HFFc6 (cell line): ENCODE measurements at regions not wholly inside any gene's neighbourhood (a gene's known extent, or its start where the extent isn't known, plus 50 kb on each side); places are given as distances from the start of the nearest gene placed in this dataset.
"Not testable (repeated sequence)": the region's sequence is repeated elsewhere in the genome, so short reads cannot be mapped to it uniquely, and the experiment has no call there.

ENCODE experiments used
- DNase-seq: peaks from one replicate; pipeline ENCODE4 v3.0.0-alpha.2; 2018
- H3K27ac Mint-ChIP-seq: 2 replicates; pipeline ENCODE4 v1.8.0; 2020; ENCODE audit warnings: mild to moderate bottlenecking, mixed read lengths
- H3K27me3 Mint-ChIP-seq: 2 replicates; pipeline ENCODE4 v1.8.0; 2021; ENCODE audit warnings: mild to moderate bottlenecking, moderate library complexity, mixed read lengths; ENCODE audit not compliant: insufficient read depth
- H3K36me3 Mint-ChIP-seq: 2 replicates; pipeline ENCODE4 v1.8.0; 2021; ENCODE audit warnings: low read depth, mixed read lengths
- H3K4me1 Mint-ChIP-seq: 2 replicates; pipeline ENCODE4 v1.8.0; 2020; ENCODE audit warnings: low read depth, mixed read lengths
- H3K4me3 Mint-ChIP-seq: 2 replicates; pipeline ENCODE4 v1.8.0; 2020; ENCODE audit warnings: mild to moderate bottlenecking, moderate library complexity, mixed read lengths
- H3K9me3 Mint-ChIP-seq: 2 replicates; pipeline ENCODE4 v1.8.0; 2020; ENCODE audit warnings: mild to moderate bottlenecking, mixed read lengths
- CTCF ChIP-seq: fragments of 200-600 bp; sonication (generic); IDR thresholded peaks from 2 replicates; pipeline ENCODE4 v1.5.0; 2021; ENCODE audit warnings: antibody characterized with exemption, mild to moderate bottlenecking

DNA sequence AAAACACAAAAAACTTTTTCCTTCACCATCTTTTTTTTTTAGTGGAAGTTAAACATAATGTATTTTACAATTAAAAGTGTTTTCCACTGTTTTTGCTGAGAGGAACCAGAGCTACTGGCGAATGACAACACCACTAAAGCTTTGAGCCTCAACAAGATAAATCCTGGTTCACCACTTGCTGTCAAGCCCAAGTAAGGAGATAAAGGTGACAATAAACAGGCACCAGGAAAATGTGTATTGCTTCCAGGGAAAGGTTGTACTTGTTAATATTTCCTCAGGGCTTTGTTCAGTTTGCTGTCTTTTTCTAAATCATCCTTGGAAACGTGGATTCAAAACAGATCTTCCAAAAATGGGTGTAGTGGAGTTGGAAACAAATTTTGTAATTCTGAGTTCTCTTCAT lies 109.9 kb upstream of the ANKRD30A start:
- peaks cover 41% of the 10 kb centered on the region for H3K9me3 Mint-ChIP-seq
- no peaks in the 10 kb centered on the region for H3K4me1 Mint-ChIP-seq
- no peak for DNase-seq
- H3K4me3 Mint-ChIP-seq: no peak overlapping the region
- H3K27me3 Mint-ChIP-seq: peaks cover 1% of the 10 kb centered on the region; the same call in 1 of the 2 replicates
- no peak overlapping the region for H3K27ac Mint-ChIP-seq
- no peaks in the 10 kb centered on the region for H3K36me3 Mint-ChIP-seq
- TF ChIP-seq CTCF: no peak

GRCh38 chr10:37010741-37011140 lies 114.7 kb upstream of the ANKRD30A start:
- H3K36me3 Mint-ChIP-seq: no peaks in the 10 kb centered on the region
- H3K9me3 Mint-ChIP-seq: peaks cover 47% of the 10 kb centered on the region
- H3K4me3 Mint-ChIP-seq: no peak overlapping the region
- no peak for TF ChIP-seq CTCF
- no peak overlapping the region for H3K27ac Mint-ChIP-seq
- peaks cover 1% of the 10 kb centered on the region; the same call in 1 of the 2 replicates for H3K27me3 Mint-ChIP-seq
- no peaks in the 10 kb centered on the region for H3K4me1 Mint-ChIP-seq
- no peak for DNase-seq

- not testable (repeated sequence) for H3K4me1 Mint-ChIP-seq, H3K27me3 Mint-ChIP-seq, H3K27ac Mint-ChIP-seq, DNase-seq, H3K36me3 Mint-ChIP-seq, H3K4me3 Mint-ChIP-seq
- H3K9me3 Mint-ChIP-seq: peaks cover 37% of the 10 kb centered on the region
These were observed 117.1 kb upstream of the ANKRD30A start for GRCh38 chr10:37008276-37008675.

DNA sequence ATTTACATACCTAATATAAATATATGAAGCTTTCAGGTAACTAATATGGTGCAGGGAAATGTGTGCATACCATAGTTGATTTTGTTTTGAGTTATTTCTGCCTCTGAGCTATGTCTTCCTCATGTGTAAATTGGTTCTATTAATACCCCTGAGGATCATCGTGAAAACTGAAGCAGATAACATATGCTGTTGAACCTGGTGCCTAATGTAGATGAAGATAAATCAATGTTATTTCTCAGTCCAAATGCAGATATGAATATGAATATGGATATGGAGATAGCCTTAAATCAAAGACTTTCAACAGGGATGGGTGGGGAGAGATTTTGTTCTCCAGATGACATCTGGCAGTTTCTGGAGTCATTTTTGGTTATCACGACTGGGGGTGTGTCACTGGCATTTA lies 122.3 kb upstream of the ANKRD30A start:
- DNase-seq: no peak
- Mint-ChIP-seq H3K27me3 (no peaks in the 10 kb centered on the region), H3K4me1 (no peaks in the 10 kb centered on the region), H3K27ac (no peak overlapping the region), H3K4me3 (no peak overlapping the region), H3K9me3 (peaks cover 26% of the 10 kb centered on the region), H3K36me3 (0 out of 2 replicates have a peak, but pooled peaks cover 3% of the 10 kb centered on the region)
- TF ChIP-seq CTCF: no peak

DNA sequence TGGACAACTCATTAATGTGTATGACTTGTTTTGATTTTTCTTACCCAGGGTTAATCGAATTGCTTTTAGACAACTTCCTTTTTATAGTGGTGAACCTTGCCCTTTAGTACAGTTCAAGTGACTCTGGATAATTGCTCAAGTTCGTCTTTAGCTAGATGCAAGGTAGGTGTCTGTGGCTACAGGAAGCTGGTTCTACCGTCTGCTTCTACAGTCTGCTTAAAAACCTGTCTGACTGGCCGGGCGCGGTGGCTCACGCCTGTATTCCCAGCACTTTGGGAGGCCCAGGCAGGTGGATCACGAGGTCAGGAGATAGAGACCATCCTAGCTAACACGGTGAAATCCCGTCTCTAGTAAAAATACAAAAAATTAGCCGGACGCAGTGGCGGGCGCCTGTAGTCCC lies 129.6 kb upstream of the ANKRD30A start:
- peaks cover 50% of the 10 kb centered on the region for H3K9me3 Mint-ChIP-seq
- not testable (repeated sequence) for H3K36me3 Mint-ChIP-seq, DNase-seq, H3K27ac Mint-ChIP-seq, H3K27me3 Mint-ChIP-seq, H3K4me3 Mint-ChIP-seq, H3K4me1 Mint-ChIP-seq

DNA sequence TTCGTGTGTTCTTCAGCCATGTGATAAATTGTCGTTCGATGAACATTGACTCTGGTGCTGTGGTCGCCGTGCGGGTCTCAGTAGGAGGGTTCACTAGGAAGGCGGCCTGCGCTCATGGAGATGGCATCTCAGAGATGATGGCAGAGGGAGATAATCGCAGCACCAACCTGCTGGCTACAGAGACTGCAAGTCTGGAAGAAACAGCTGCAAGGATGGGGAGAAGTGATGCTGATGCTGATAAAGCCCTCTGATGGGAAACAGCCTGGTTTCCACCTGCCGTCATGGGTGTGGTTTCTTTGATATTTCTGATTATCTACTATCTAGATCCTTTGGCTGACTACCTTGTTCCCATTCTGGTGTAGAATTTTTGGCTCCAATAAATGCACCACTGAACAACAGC lies 130.5 kb upstream of the ANKRD30A start:
- peaks cover 51% of the 10 kb centered on the region for H3K9me3 Mint-ChIP-seq
- no peak for TF ChIP-seq CTCF
- DNase-seq: no peak
- H3K4me1 Mint-ChIP-seq: no peaks in the 10 kb centered on the region
- H3K27me3 Mint-ChIP-seq: no peaks in the 10 kb centered on the region
- H3K36me3 Mint-ChIP-seq: peaks cover 5% of the 10 kb centered on the region; the same call in 1 of the 2 replicates
- H3K4me3 Mint-ChIP-seq: no peak overlapping the region
- no peak overlapping the region for H3K27ac Mint-ChIP-seq

DNA sequence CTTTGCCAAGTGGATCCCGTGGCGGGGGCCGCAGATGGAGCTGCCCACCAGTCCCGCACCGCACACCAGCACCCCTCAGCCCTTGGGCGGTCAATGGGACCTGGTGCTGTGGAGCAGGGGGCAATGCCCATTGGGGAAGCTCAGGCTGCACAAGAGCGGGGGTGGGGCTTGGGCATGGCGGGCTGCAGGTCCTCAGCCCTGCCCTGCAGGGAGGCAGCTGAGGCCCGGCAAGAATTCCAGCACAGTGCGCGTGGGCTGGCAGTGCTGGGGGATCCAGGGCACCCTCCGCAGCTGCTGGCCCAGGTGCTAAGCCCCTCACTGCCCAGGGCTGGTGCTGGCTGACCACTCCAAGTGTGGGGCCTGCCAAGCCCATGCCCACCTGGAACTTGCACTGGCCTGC lies 136.2 kb upstream of the ANKRD30A start:
- no peaks in the 10 kb centered on the region for H3K4me1 Mint-ChIP-seq
- no peaks in the 10 kb centered on the region for H3K27me3 Mint-ChIP-seq
- no peak for DNase-seq
- peaks cover 56% of the 10 kb centered on the region for H3K9me3 Mint-ChIP-seq
- no peak overlapping the region for H3K27ac Mint-ChIP-seq
- peaks cover 5% of the 10 kb centered on the region; the same call in 1 of the 2 replicates for H3K36me3 Mint-ChIP-seq
- TF ChIP-seq CTCF: no peak
- H3K4me3 Mint-ChIP-seq: no peak overlapping the region
